Panc1 (cell line): ENCODE measurements at regions not wholly inside any gene's neighbourhood (a gene's known extent, or its start where the extent isn't known, plus 50 kb on each side); places are given as distances from the start of the nearest gene placed in this dataset.
"Not testable (repeated sequence)": the region's sequence is repeated elsewhere in the genome, so short reads cannot be mapped to it uniquely, and the experiment has no call there.

Source experiments
- ATAC-seq: fragments of 200-7000 bp; cut with Tn5 transposase; 2 replicates; pipeline ENCODE4 v1.9.1; 2020; ENCODE audit warnings: mild to moderate bottlenecking, moderate library complexity
- BruUV-seq: library from RNA; stranded (reverse); fragments of 400-500 nt; replicated peaks from 2 replicates; lab custom pipeline; 2021; lab: Mats Ljungman, UMichigan
- CTCF ChIA-PET: fragments of 300-600 bp; sonication (Branson Sonifier 250); formaldehyde crosslinking; loops from one replicate; lab custom pipeline; 2022; ENCODE audit warnings: antibody characterized with exemption; lab: Charles Lee
- POLR2A ChIA-PET: fragments of 300-600 bp; sonication (Branson Sonifier 250); formaldehyde crosslinking; loops from one replicate; lab custom pipeline; 2022; ENCODE audit warnings: antibody characterized with exemption; lab: Charles Lee
- DNase-seq: peaks from one replicate; pipeline ENCODE4 v3.0.0-alpha.2; 2010; ENCODE audit warnings: low read depth, low spot score
- H3K27ac ChIP-seq: 2 replicates; pipeline ENCODE4 v1.5.1; 2011; ENCODE audit warnings: mild to moderate bottlenecking, low read length, inconsistent platforms
- H3K27me3 ChIP-seq: fragments of 200-500 bp; sonication (Bioruptor generic); 2 replicates; pipeline ENCODE4 v1.6.0; 2014; ENCODE audit warnings: low read length, inconsistent platforms; ENCODE audit not compliant: control insufficient read depth, insufficient read depth
- H3K36me3 ChIP-seq: fragments of 200-500 bp; sonication (Bioruptor generic); 2 replicates; pipeline ENCODE4 v1.5.1; 2014; ENCODE audit warnings: inconsistent platforms, mild to moderate bottlenecking, low read length, moderate library complexity; ENCODE audit not compliant: control insufficient read depth, insufficient read depth
- H3K4me1 ChIP-seq: 2 replicates; pipeline ENCODE4 v1.5.1; 2011; ENCODE audit warnings: inconsistent platforms, mild to moderate bottlenecking, low read length, moderate library complexity; ENCODE audit not compliant: control insufficient read depth, insufficient read depth
- H3K4me3 ChIP-seq, 2 experiments: 2 replicates each; pipeline ENCODE4 v1.5.1; 2011 to 2012; ENCODE audit warnings: low read depth in 2 of 2, low read length in 2 of 2, mild to moderate bottlenecking in 2 of 2, inconsistent platforms in 1 of 2, moderate library complexity in 1 of 2
- H3K9me3 ChIP-seq: fragments of 200-500 bp; sonication (Bioruptor generic); 2 replicates; pipeline ENCODE4 v1.5.1; 2014; ENCODE audit warnings: low read depth, mild to moderate bottlenecking, inconsistent platforms, low read length, moderate library complexity; ENCODE audit not compliant: control insufficient read depth, insufficient read depth
- POLR2AphosphoS5 ChIP-seq: IDR thresholded peaks from 2 replicates; pipeline ENCODE4 v1.6.1; 2012; ENCODE audit warnings: mild to moderate bottlenecking, low read depth, low read length, moderate library complexity
- SIN3A ChIP-seq: IDR thresholded peaks from 2 replicates; pipeline ENCODE4 v1.6.1; 2012; ENCODE audit warnings: low read depth, mild to moderate bottlenecking, low read length, moderate library complexity, borderline replicate concordance; ENCODE audit not compliant: insufficient read depth
- TCF7L2 ChIP-seq: IDR thresholded peaks from 2 replicates; pipeline ENCODE4 v1.6.1; 2011; ENCODE audit warnings: mild to moderate bottlenecking, low read depth, low read length, inconsistent platforms
- in situ Hi-C: cut with HindIII; loops from 2 replicates; pipeline ENCODE4 v1.10.0; 2016; ENCODE audit warnings: low sequenced_read_pairs, low pct_unique_long_range_greater_than_20kb
- intact Hi-C: fragments of 100-400 bp; cut with micrococcal nuclease; formaldehyde crosslinking; loops from one replicate; pipeline ENCODE4 v1.10.0; 2022; ENCODE audit not compliant: unreplicated experiment
- TF ChIP-seq, protein P1 (sequence below): fragments of 450-650 bp; IDR thresholded peaks from 2 replicates; pipeline ENCODE4 v1.5.1; 2017; ENCODE audit warnings: mild to moderate bottlenecking
- TF ChIP-seq, protein P2 (sequence below), 2 experiments: IDR thresholded peaks; 2 replicates each; pipeline ENCODE4 v1.6.1; 2011 to 2012; ENCODE audit warnings: low read depth in 2 of 2, control low read depth in 1 of 2, low read length in 1 of 2, mild to moderate bottlenecking in 1 of 2, moderate library complexity in 1 of 2; ENCODE audit not compliant: insufficient read depth in 1 of 2

DNA sequence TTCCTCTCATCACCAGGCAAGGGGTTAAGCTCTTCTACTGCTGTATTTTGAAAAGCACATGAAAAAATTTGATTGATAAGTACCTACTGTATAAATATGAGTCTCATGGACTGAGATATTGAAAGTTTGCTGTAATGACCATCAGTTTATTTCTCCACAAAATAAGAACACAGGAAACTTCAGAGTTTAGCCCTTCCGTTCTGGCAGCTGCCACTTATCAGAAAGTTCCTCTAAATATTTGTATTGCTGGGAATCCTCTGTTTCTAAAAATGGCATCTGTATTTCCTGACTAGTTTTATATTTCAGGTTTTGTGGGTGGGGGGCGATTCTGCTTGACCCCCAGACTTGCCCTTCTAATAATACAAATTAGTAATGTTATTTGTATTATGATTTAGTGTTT is 92.0 kb downstream of the LYZL2 start:
- CTCF ChIA-PET: no interaction called here

DNA sequence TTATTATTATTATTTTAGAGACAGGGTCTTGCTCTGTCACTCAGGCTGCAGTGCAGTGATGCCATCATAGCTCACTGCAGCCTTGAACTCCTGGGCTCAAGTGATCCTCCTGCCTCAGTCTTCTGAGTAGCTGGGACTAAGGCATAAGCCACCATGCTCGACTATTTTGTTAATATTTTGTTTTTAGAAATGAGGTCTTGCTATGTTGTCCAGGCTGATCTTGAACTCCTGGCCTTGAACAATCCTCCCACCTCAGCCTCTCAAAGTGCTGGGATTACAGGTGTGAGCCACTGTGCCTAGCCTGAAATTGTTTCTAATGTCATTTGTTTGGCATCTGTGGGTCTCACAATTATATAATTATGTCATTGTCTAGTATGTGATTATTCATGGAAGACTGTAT is 92.4 kb downstream of the LYZL2 start:
- CTCF ChIA-PET, H3K4me1 ChIP-seq, intact Hi-C loops, H3K27me3 ChIP-seq, ATAC-seq, H3K27ac ChIP-seq, POLR2A ChIA-PET, H3K36me3 ChIP-seq, H3K9me3 ChIP-seq, BruUV-seq, DNase-seq, H3K4me3 ChIP-seq, in situ Hi-C loops: not testable (repeated sequence)

More for the DNA sequence above, 92.0 kb downstream of the LYZL2 start:
- Histone ChIP-seq H3K4me1 (no peaks in the 10 kb centered on the region), H3K4me3 (no peak overlapping the region), H3K9me3 (no peaks in the 10 kb centered on the region), H3K27ac (no peak overlapping the region), H3K27me3 (no peaks in the 10 kb centered on the region), H3K36me3 (no peaks in the 10 kb centered on the region)
- POLR2A ChIA-PET: no interaction called here
- TF ChIP-seq, protein P1, sequence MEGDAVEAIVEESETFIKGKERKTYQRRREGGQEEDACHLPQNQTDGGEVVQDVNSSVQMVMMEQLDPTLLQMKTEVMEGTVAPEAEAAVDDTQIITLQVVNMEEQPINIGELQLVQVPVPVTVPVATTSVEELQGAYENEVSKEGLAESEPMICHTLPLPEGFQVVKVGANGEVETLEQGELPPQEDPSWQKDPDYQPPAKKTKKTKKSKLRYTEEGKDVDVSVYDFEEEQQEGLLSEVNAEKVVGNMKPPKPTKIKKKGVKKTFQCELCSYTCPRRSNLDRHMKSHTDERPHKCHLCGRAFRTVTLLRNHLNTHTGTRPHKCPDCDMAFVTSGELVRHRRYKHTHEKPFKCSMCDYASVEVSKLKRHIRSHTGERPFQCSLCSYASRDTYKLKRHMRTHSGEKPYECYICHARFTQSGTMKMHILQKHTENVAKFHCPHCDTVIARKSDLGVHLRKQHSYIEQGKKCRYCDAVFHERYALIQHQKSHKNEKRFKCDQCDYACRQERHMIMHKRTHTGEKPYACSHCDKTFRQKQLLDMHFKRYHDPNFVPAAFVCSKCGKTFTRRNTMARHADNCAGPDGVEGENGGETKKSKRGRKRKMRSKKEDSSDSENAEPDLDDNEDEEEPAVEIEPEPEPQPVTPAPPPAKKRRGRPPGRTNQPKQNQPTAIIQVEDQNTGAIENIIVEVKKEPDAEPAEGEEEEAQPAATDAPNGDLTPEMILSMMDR: no peak
- TF ChIP-seq, protein P2, sequence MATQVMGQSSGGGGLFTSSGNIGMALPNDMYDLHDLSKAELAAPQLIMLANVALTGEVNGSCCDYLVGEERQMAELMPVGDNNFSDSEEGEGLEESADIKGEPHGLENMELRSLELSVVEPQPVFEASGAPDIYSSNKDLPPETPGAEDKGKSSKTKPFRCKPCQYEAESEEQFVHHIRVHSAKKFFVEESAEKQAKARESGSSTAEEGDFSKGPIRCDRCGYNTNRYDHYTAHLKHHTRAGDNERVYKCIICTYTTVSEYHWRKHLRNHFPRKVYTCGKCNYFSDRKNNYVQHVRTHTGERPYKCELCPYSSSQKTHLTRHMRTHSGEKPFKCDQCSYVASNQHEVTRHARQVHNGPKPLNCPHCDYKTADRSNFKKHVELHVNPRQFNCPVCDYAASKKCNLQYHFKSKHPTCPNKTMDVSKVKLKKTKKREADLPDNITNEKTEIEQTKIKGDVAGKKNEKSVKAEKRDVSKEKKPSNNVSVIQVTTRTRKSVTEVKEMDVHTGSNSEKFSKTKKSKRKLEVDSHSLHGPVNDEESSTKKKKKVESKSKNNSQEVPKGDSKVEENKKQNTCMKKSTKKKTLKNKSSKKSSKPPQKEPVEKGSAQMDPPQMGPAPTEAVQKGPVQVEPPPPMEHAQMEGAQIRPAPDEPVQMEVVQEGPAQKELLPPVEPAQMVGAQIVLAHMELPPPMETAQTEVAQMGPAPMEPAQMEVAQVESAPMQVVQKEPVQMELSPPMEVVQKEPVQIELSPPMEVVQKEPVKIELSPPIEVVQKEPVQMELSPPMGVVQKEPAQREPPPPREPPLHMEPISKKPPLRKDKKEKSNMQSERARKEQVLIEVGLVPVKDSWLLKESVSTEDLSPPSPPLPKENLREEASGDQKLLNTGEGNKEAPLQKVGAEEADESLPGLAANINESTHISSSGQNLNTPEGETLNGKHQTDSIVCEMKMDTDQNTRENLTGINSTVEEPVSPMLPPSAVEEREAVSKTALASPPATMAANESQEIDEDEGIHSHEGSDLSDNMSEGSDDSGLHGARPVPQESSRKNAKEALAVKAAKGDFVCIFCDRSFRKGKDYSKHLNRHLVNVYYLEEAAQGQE (IDR thresholded peaks at IDR 0.05; ENCODE audit: insufficient read depth in 1 of 2, low read depth in 2 of 2, low read length in 1 of 2): no peak
- TF ChIP-seq SIN3A: no peak
- TF ChIP-seq POLR2AphosphoS5: no peak
- TF ChIP-seq TCF7L2: no peak
- BruUV-seq: no TSS peak
- no peak for DNase-seq
- in situ Hi-C loops (no loop called here), intact Hi-C loops (no loop called here)
- no peak for ATAC-seq

DNA sequence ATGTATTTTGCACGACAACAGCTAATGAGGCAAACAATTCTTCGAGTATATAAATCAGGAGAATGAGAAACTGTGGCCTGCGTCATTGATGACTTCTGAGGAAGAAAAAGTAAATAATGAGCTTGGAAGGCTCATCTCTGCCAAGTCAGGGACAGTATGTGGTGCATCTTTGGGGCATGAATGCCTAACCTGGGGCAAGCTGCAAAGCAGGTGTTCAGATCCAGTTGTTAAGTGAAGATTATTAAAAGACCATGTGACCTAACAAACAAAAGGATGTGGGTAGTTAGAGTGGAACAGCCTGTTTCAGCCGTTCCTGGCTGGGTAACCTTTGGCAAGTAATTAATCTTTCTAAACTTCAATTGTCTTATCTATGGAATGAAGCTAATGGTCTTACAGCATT is 93.0 kb downstream of the LYZL2 start:
- Histone ChIP-seq H3K36me3 (no peaks in the 10 kb centered on the region), H3K4me3 (no peak overlapping the region), H3K9me3 (no peaks in the 10 kb centered on the region), H3K27me3 (no peaks in the 10 kb centered on the region), H3K27ac (no peak overlapping the region), H3K4me1 (no peaks in the 10 kb centered on the region)
- ATAC-seq (no peak), DNase-seq (no peak)
- no TSS peak for BruUV-seq
- ChIA-PET POLR2A (no interaction called here), CTCF (interaction anchor here (0.5 kb wide), 1 partner anchor 53 kb away, joined by 3 read pairs; no protein-coding TSS in a partner anchor)
- in situ Hi-C loops (no loop called here), intact Hi-C loops (no loop called here)
- TF ChIP-seq TCF7L2: no peak
- no peak for TF ChIP-seq POLR2AphosphoS5
- TF ChIP-seq, protein P2 (IDR thresholded peaks at IDR 0.05; ENCODE audit: insufficient read depth in 1 of 2, low read depth in 2 of 2, low read length in 1 of 2): no peak
- TF ChIP-seq, protein P1: no peak
- TF ChIP-seq SIN3A: no peak
